Right lung (tissue), 2 donors: ENCODE measurements at regions not wholly inside any gene's neighbourhood (a gene's known extent, or its start where the extent isn't known, plus 50 kb on each side); places are given as distances from the start of the nearest gene placed in this dataset.
"Not testable (repeated sequence)": the region's sequence is repeated elsewhere in the genome, so short reads cannot be mapped to it uniquely, and the experiment has no call there.

Source experiments
- DNase-seq, 2 donors: peaks; one replicate each; pipeline ENCODE4 v3.0.0-alpha.2; 2013

- no peak for DNase-seq
Observed at GRCh38 chr12:25793196-25793595, 165.3 kb upstream of the RASSF8 start.

GRCh38 chr12:25794571-25794970, 163.9 kb upstream of the RASSF8 start:
- no peak for DNase-seq

DNA sequence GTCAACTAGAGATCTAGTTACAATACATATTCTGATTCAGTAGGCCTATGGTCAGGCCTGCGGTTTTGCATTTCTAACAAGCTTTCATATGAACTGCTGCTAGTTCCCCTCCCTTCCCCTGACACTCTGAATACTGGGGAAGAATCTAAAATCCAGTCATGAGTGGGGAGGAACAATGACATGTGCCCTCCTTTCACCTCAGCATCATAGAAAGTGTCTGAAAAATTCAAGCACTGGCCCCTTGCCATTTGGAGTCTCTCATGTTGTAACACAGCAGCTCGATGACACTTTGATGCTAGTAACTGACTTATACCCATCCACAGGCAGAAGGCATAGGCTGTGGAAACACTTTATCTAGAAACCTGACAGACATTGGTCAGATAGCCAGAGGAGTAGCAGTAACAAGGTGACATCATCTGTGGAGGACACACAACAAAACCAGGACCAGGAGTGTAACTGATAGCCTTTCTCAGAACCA, 161.9 kb upstream of the RASSF8 start:
- no peak for DNase-seq

DNA sequence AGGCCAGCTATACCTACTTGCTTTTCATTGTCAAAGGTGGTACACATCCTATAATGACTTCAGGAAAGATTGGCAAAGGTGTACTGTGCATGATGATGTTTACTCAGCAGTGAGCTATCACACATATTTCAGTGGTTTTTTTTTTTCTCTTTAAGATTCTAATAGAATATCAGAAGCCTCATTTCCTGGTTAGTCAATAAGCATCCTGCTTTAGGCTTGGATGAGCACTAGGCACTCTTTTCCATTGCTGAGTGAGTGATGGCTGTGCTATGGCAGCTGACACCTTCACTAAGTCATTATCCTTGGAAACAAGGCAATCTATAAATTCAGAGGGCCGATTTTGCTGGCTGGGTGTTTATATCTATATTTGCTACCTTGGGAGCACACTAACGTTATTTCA, 161.1 kb upstream of the RASSF8 start:
- no peak for DNase-seq

DNA sequence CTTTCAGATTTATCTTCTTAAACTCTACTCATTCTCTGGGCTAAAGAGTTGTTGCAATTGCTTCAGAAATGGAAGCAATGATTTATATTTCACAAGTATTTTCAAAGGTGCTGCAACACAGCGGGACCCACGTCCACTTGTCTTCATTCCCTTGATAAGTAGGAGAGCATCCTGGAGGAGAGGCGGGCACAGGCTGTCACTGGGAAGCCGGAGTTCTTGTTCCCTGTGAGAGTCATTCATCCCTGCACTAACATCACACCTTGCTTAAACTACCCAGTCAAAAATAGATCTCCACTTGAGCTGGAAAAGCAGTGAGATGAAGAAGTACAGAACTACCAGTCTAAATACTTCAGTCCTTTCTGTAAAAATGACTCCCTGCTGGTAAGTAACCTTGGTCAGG, 160.5 kb upstream of the RASSF8 start:
- no peak for DNase-seq

DNA sequence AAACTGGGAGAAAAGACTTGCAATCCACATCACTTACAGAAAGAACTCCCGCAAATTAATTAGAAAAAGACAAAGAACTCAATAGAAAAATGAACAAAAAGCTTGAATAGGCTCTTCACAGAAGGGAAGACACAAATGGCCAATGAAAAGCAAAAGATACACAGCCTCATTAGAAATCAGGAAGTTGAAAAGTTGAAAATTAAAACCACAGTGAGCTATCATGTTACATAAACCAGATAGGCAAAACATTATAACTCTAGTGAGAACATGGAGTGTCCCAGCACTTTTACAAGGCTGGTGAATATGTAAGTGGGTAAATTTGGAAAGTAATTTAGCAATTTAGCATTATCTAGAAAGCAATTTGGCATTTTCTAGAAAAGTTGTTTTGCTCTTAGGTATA, 158.4 kb upstream of the RASSF8 start:
- no peak for DNase-seq

- DNase-seq = no peak
Observed at GRCh38 chr12:25801734-25802133, 156.7 kb upstream of the RASSF8 start.

GRCh38 chr12:25802143-25802542, 156.3 kb upstream of the RASSF8 start:
- DNase-seq = no peak

DNA sequence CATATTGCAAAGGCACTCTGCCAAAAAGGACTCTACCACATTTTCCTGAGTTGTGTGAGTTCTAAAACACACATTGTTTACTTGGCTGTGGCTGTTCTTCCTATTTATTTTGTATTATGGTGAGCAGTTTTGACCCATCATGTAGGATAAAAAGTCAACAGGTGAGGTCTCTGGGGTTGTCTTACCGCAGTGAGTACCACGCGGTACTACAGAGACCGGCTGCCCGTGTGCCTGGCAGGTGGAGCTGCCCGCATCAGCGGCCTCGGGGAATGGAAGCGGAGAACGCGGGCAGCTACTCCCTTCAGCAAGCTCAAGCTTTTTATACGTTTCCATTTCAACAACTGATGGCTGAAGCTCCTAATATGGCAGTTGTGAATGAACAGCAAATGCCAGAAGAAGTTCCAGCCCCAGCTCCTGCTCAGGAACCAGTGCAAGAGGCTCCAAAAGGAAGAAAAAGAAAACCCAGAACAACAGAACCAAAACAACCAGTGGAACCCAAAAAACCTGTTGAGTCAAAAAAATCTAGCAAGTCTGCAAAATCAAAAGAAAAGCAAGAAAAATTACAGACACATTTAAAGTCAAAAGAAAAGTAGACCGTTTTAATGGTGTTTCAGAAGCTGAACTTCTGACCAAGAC, 155.3 kb upstream of the RASSF8 start:
- DNase-seq = not testable (repeated sequence)

- not testable (repeated sequence) for DNase-seq
Observed at GRCh38 chr12:25804286-25804685, 154.2 kb upstream of the RASSF8 start.

GRCh38 chr12:25806271-25806670, 152.2 kb upstream of the RASSF8 start:
- DNase-seq = no peak

DNA sequence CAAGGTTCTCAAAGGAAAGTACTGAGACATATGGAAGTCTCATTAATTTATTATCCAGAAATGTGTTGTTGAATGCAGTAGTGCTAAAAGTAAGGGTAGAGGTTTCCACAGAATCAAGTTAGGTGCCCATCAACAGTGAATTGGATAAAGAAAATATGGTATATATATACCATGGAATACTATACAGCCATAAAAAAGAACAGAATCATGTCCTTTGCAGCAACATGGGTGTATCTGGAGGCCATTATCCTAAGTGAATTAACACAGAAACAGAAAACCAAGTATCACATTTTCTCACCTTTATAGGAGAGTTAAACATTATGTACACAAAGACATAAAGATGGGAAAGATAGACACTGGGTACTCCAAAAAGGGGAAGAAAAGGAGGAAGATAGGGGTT, 149.9 kb upstream of the RASSF8 start:
- no peak for DNase-seq

DNA sequence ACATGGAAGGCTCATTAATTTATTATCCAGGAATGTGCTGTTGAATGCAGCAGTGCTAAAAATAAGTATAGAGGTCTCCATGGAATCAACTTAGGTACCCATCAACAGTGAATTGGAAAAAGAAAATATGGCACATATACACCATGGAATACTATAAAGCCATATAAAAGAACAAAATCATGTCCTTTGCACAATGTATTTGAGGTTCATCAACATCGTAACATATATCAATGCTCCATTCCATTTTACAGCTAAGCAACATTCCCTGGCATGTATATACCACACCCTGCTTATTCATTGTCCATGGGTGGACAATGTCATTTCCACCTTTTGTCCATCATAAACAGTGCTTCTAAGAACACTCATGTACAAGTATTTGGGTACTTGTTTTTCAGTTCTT, 147.8 kb upstream of the RASSF8 start:
- DNase-seq = no peak

DNA sequence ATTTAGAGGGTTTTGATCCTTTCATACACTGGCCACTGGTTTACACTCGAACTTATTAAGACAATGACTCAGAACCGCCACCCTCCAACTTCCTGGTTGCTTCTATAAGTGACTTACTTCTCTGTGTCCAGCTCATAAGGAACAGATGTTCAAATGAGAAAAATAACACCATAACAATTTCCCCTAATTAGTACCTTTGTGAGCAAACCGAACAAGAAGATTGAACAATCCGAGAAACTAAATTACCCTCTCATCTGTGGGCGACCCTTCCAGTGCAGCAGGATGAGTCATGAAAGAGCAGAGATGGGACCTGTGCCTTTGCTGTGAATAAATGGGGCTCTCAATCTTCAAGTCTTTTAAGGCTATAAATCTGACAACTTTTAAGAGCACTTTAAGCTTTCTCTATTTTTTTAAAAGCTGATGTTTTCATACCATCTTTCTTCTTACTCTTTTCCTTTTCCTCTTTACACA, 146.8 kb upstream of the RASSF8 start:
- DNase-seq = no peak

DNA sequence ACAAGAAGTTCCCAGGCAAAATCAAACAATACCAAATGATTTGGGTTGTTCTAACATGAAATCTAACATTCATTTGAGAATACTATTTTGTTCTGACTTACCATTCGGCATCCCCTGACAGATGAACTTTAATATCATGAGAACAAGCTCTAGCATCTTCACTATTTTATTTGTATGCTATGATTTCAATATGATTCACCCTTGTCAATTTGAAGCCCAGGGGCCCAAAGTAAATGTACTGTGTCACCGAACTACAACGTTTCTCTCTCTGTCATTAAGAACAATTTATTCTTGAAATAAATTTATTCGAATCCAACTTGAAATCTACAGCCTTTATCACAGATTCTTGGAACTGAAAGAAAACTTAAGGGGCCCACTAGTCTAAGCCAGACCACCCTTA, 146.2 kb upstream of the RASSF8 start:
- no peak for DNase-seq

DNA sequence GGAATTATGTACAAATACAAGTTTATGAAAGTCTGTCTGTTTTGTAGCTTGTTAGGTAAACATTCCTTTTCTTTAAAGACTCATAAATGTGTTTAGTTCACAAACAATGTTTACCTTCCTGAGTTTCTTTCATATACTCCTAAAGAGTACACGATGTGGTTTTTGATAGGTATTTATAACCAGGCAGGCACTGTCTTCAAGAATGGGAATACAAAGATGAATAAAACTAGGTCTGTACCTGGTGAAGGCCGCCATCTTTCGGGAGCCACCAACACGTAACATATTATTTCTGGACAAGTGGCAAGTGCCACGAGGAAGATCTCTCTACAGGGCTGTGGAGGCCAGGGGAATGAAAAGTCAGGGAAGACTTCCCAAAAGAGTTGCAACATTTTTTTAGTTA, 144.6 kb upstream of the RASSF8 start:
- no peak for DNase-seq

DNA sequence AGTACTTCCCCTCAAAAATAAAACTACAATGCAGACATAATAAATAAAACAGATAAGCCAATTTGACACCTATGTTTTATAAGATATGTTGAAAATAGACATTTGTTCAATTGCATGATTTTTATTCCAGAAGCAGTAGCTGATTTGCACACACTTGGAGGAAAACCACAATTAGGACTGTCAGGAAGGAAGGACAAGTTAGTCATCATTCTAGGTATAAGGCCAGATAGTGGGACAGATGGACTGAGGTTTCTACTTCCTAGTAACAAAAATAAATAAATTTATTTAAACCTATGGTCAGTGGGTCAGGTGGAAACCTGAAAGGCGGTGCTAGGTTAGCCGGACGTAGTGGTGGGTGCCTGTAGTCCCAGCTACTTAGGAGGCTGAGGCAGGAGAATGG, 141.8 kb upstream of the RASSF8 start:
- no peak for DNase-seq

GRCh38 chr12:25817166-25817565, 141.3 kb upstream of the RASSF8 start:
- DNase-seq = no peak

GRCh38 chr12:25818596-25819390, 139.7 kb upstream of the RASSF8 start:
- DNase-seq = no peak

DNA sequence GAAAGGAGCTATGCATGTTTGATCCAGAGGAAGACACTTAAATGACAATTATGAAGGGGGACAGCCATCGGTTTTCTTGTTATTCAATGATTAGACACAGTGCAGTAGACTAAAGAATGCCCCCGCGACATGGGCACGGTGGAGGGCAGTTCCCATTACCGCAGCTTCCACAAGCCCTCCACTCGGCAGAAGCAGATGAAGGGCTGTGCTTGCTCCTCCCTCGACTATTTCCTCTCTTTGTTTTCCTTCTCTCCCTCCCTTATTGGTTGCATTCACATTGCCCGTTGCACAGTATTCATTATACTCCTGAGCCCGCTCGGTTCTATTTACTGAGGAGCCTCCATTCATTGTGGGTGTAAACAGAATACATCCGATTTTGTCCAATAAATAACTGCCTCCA, 138.8 kb upstream of the RASSF8 start:
- no peak for DNase-seq

- no peak for DNase-seq
Observed at GRCh38 chr12:25822281-25822680, 136.2 kb upstream of the RASSF8 start.

DNA sequence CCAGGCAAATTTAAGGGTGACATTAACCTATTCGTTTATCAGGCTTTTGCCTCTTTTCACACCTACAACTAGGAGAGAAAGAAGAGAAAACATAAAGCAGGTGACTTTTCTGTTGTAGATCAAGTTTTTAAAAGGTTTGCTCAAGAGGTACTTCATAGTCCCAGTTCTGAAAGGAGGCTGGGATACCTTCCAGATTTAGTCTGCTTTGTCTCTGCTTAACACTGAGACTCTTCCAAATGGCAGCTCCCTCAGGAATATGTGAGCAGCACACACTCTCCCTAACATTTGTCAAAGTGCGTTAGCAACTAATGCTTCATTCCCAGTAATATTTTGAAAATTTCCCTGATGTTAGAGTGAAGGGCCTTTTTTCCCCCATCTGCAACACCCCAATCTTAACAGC, 133.7 kb upstream of the RASSF8 start:
- DNase-seq = no peak

GRCh38 chr12:25825446-25825845, 133.0 kb upstream of the RASSF8 start:
- DNase-seq = no peak

DNA sequence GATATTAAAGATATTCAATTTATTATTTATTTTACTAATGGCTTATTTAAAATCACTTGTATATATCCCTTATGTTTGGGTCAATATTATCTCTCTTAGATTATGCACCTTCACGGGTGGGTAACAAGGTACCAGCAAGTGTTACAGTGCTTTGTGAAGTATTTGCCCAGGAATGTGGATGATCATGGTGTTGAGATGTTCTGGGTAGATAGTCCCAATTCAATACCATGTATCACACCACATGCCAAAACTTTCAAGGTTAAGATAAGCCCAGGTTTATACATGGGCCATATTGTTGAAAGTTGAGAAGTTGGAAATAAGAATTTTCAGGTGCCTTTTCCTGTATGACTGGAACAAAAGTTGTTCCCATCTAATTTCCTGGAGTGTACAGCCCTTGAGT, 131.3 kb upstream of the RASSF8 start:
- no peak for DNase-seq
